ENCODE measurements at regions not wholly inside any gene's neighbourhood (a gene's known extent, or its start where the extent isn't known, plus 50 kb on each side); places are given as distances from the start of the nearest gene placed in this dataset.

- Histone ChIP-seq H3K27ac (ENCODE audit: low read length) (no peak overlapping the region), H2AFZ (ENCODE audit: low read length) (no peak overlapping the region)
These were observed 198.7 kb upstream of the SGK1 start for GRCh38 chr6:134516582-134516981.

GRCh38 chr6:134515986-134516385 is 198.1 kb upstream of the SGK1 start:
- Histone ChIP-seq H3K79me2 (ENCODE audit: low read length) (no peaks in the 10 kb centered on the region), H3K4me1 (ENCODE audit: low read length) (no peaks in the 10 kb centered on the region), H3K9ac (ENCODE audit: low read length) (no peak overlapping the region), H3K9me2 (replicated peaks; ENCODE audit: insufficient read depth, low read length) (no peaks in the 10 kb centered on the region), H2AFZ (ENCODE audit: low read length) (no peak overlapping the region), H3K4me2 (ENCODE audit: low read depth, low read length) (no peak overlapping the region), H4K20me1 (ENCODE audit: insufficient read depth, low read length) (no peaks in the 10 kb centered on the region), H3K9me3 (replicated peaks; ENCODE audit: insufficient read depth, low read length) (no peaks in the 10 kb centered on the region), H3F3A (ENCODE audit: insufficient read depth, low read length) (no peaks in the 10 kb centered on the region), H3K27ac (ENCODE audit: low read length) (no peak overlapping the region), H3K4me3 (ENCODE audit: low read length) (no peak overlapping the region), H3K36me3 (replicated peaks; ENCODE audit: insufficient read depth, low read length) (no peaks in the 10 kb centered on the region), H3K27me3 (replicated peaks; ENCODE audit: insufficient read depth, low read length) (no peaks in the 10 kb centered on the region)
- no peak for DNase-seq
- TF ChIP-seq CTCF (IDR thresholded peaks at IDR 0.05; ENCODE audit: low read length) (no peak), EZH2 (optimal IDR thresholded peaks at IDR 0.05; ENCODE audit: low read depth, low read length) (no peak), EZH2phosphoT487 (IDR thresholded peaks at IDR 0.05; ENCODE audit: low read length) (no peak)

More at GRCh38 chr6:134516582-134516981, 198.7 kb upstream of the SGK1 start:
- H3K79me2 ChIP-seq (ENCODE audit: low read length): no peaks in the 10 kb centered on the region
- H3K36me3 ChIP-seq (replicated peaks; ENCODE audit: insufficient read depth, low read length): no peaks in the 10 kb centered on the region
- no peaks in the 10 kb centered on the region for H3K9me3 ChIP-seq (replicated peaks; ENCODE audit: insufficient read depth, low read length)
- no peaks in the 10 kb centered on the region for H4K20me1 ChIP-seq (ENCODE audit: insufficient read depth, low read length)
- no peak for DNase-seq
- no peaks in the 10 kb centered on the region for H3K9me2 ChIP-seq (replicated peaks; ENCODE audit: insufficient read depth, low read length)
- TF ChIP-seq EZH2phosphoT487 (IDR thresholded peaks at IDR 0.05; ENCODE audit: low read length) (no peak), CTCF (IDR thresholded peaks at IDR 0.05; ENCODE audit: low read length) (no peak)
- no peak overlapping the region for H3K4me3 ChIP-seq (ENCODE audit: low read length)
- no peaks in the 10 kb centered on the region for H3F3A ChIP-seq (ENCODE audit: insufficient read depth, low read length)
- no peak overlapping the region for H3K4me2 ChIP-seq (ENCODE audit: low read depth, low read length)
- no peaks in the 10 kb centered on the region for H3K4me1 ChIP-seq (ENCODE audit: low read length)
- no peaks in the 10 kb centered on the region for H3K27me3 ChIP-seq (replicated peaks; ENCODE audit: insufficient read depth, low read length)
- H3K9ac ChIP-seq (ENCODE audit: low read length): no peak overlapping the region

GRCh38 chr6:134512981-134513391 is 195.1 kb upstream of the SGK1 start:
- no peak for DNase-seq
- TF ChIP-seq CTCF (IDR thresholded peaks at IDR 0.05; ENCODE audit: low read length): no peak
- TF ChIP-seq EZH2 (optimal IDR thresholded peaks at IDR 0.05; ENCODE audit: low read depth, low read length): no peak
- no peak for TF ChIP-seq EZH2phosphoT487 (IDR thresholded peaks at IDR 0.05; ENCODE audit: low read length)
- Histone ChIP-seq H3K4me3 (ENCODE audit: low read length) (no peak overlapping the region), H2AFZ (ENCODE audit: low read length) (no peak overlapping the region), H3K27ac (ENCODE audit: low read length) (no peak overlapping the region), H3K9me3 (replicated peaks; ENCODE audit: insufficient read depth, low read length) (no peaks in the 10 kb centered on the region), H3K9ac (ENCODE audit: low read length) (no peak overlapping the region), H3K27me3 (replicated peaks; ENCODE audit: insufficient read depth, low read length) (no peaks in the 10 kb centered on the region), H3K4me2 (ENCODE audit: low read depth, low read length) (no peak overlapping the region), H3F3A (ENCODE audit: insufficient read depth, low read length) (no peaks in the 10 kb centered on the region), H3K36me3 (replicated peaks; ENCODE audit: insufficient read depth, low read length) (no peaks in the 10 kb centered on the region), H4K20me1 (ENCODE audit: insufficient read depth, low read length) (no peaks in the 10 kb centered on the region), H3K4me1 (ENCODE audit: low read length) (no peaks in the 10 kb centered on the region), H3K79me2 (ENCODE audit: low read length) (no peaks in the 10 kb centered on the region), H3K9me2 (replicated peaks; ENCODE audit: insufficient read depth, low read length) (no peaks in the 10 kb centered on the region)
